Skeletal muscle cell (primary cell): ENCODE measurements at regions not wholly inside any gene's neighbourhood (a gene's known extent, or its start where the extent isn't known, plus 50 kb on each side); places are given as distances from the start of the nearest gene placed in this dataset.

Experiments used
- DNase-seq: peaks from one replicate; pipeline ENCODE4 v3.0.0-alpha.2; 2010; ENCODE audit warnings: low read depth
- H3K4me3 ChIP-seq: 2 replicates; pipeline ENCODE4 v1.5.1; 2011; ENCODE audit warnings: low read depth, mild to moderate bottlenecking, control low read depth, low read length, moderate library complexity

DNA sequence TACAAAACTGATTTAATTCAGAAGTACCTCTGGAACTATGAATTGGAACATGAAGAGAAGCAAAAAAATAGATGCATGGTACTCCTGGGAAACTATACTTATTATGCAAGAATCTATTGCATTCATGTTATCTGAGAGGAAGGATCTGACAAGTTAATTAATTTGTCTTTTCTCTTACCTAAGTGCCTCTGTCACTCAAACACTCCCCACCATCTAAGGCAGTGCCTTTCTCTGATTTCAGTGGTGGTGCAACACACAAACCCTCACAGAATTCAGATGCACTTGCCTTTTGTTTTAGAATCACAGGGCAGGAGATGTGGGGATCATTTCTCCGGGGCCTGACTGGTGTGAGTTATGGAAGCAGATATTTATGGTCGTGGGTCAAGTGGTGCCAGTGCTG is 52.5 kb upstream of the C9orf72 start:
- H3K4me3 ChIP-seq, result no peak overlapping the region

DNA sequence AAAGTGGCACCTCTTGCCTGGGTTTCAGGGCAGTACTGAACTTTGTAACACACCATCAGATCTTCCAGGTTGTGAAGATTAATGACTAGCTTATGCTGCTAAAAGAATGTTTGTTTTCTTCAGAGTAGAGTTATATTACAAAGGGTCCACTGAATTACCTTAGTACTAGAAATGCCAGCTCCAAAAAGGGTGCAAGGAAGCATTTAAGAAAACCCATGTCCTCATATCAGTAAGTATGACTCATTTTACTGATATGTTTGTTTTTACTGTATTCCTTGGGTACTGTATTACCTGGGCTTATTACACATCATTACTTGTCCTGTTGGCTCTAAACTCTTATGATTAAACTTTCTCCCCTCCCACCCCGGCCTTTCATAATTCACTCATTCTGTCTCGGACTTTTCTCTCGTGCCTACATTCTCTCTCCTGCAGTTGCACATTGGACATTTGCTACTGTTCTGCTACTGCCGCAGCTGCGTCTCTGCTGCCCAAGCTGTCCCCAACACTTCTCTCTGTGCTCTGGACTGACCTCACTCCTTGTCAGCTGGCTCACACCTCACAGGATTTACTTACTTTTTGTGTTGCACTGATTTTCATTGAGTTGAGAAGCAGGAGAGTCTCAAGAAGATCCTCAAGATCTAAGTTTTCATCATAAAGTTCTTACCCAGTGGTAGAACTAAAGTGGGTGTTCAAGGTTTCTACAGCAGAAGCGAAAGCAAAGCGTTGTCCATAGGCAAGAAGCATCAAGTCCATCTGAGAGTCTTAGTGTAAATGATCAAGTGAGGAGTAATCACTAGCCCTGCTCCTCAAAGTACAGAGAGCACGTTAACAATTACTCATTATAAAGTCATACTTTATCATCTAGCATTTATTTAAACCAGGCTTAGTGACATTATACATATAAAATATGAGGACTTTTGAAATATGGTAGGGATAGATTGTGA is 53.2 kb upstream of the C9orf72 start:
- no peak for DNase-seq
- no peak overlapping the region for H3K4me3 ChIP-seq

More for the DNA sequence above, 52.5 kb upstream of the C9orf72 start:
- DNase-seq, result no peak

DNA sequence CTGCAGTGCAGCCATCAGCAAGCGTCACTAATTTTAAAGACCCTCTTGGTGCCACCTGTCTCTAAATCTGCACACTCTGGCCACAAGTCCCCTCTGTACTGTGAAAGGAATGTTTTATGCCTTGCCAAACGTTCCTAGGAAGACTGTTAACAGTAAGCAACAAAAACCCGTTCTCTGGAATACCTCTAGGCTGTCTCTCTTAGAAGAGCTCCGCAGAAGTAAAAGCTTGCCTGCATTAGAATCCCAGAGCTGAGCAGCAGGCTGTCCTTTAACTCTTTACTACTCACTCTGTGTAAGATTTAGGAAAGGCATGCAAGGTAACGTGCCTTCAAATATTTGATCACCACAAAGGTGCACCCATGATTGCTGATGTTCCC is 53.9 kb upstream of the C9orf72 start:
- no peak for DNase-seq
- H3K4me3 ChIP-seq, result no peak overlapping the region

DNA sequence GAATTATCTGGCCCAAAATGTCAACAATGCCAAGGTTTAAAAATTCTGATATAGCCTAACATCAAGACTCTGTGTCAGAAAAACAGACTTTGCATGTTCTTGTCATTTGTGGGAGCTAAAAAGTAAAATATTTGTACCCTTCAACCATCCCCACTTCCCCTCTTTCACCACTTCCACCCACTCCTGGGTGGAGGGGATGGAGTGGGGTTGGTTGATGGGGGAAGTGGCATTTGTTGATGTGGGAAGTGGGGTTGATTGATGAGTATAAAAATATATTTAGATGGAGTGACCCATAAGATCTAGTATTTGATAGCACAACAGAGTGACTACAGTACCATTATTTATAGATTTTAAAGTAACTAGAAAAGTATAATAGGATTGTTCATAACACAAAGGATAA is 55.0 kb upstream of the C9orf72 start:
- DNase-seq, result no peak

DNA sequence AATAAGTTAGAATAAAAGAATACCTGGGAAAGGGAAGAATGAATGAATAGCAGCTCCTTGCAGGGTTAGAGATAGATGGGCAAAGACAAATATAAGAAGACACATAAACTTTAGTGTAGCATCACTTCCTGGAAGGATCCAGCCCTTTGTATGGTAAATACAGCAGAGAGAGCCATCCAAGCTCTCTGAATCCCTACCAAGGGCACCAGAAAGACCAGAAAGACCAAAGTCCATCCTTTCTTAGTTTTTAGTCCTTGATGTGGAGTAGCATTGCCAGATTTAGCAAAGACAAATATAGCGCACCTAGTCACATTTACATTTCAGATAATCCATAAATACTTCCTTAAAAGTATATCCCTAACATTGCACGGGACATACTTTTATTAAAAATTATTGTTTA is 56.1 kb upstream of the C9orf72 start:
- no peak for DNase-seq
- no peak overlapping the region for H3K4me3 ChIP-seq

More for the DNA sequence above, 55.0 kb upstream of the C9orf72 start:
- no peak overlapping the region for H3K4me3 ChIP-seq

DNA sequence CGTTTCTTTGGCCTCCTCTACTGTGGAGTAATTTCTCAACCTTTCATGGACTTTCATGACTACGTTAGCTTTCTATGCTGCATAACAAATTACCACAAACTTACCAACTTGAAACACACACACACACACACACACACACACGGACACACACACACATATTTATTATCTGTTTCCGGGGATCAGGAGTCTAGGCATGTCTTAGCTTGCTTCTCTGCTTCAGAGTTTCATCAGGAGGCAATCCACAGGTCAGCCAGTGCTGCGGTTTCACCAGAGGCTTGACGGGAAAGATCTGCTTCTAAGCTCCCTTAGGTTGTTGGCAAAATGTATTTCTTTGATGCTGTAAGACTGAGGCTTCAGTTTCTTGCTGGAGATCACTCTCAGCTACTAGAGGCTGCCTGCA is 59.0 kb upstream of the C9orf72 start:
- no peak for DNase-seq

DNA sequence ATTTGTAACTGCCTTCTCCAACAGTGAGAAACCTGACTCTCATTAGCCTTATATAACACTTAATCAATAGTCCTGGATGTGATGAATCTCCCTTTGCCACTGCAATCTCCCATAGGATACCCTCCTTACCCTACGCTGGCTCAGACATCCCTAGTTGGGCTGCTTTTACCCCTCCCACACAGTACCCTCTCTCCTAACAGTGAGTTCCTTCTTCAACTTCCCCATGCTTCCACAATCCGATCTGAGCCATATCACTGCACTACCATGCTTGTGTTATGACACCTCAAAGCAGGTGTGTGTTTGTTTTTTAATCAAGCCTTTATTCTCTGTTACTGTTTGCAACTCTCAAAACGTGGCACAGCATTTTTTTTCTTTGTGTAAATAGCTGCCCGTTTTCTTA is 60.5 kb upstream of the C9orf72 start:
- DNase-seq, result no peak
- H3K4me3 ChIP-seq, result no peak overlapping the region

More for the DNA sequence above, 59.0 kb upstream of the C9orf72 start:
- no peak overlapping the region for H3K4me3 ChIP-seq

DNA sequence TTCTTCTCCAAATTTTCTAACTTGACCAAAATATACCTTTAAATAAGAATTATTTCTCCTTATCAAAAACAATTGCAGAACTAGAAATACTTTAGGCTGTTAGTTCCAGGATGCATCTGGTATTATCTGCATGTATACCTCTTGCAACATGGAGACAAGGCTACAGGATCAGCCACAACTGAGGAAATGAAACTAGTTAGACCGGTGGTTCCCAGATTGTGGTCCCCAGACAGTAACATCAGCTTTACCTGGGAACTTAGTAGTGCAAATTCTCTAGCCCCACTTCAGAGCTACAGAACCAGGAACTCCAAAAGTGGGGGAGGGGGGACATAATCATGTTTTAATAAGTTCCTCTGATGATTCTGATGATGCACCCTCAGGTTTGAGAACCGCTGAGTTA is 61.6 kb upstream of the C9orf72 start:
- no peak overlapping the region for H3K4me3 ChIP-seq
- DNase-seq, result no peak

DNA sequence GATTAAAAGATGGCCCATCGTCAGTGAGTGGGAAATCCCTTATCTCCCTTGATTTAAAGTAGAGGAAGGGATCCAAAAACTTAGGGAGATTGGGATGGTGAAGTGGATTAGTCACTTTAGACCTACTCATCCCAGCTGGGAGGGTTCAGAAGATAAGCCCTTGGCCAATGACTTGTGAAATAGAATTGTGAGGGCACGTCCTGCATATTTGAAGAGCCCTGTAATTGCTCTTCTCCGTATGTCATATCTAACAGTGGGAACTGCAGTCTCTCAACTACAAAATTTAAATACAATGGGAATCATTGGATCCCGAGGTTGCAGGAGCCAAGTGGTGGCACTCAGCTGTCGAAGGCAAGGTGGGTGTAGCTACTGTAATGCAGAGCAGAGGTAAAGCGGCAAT is 65.4 kb upstream of the C9orf72 start:
- no peak overlapping the region for H3K4me3 ChIP-seq
- no peak for DNase-seq

DNA sequence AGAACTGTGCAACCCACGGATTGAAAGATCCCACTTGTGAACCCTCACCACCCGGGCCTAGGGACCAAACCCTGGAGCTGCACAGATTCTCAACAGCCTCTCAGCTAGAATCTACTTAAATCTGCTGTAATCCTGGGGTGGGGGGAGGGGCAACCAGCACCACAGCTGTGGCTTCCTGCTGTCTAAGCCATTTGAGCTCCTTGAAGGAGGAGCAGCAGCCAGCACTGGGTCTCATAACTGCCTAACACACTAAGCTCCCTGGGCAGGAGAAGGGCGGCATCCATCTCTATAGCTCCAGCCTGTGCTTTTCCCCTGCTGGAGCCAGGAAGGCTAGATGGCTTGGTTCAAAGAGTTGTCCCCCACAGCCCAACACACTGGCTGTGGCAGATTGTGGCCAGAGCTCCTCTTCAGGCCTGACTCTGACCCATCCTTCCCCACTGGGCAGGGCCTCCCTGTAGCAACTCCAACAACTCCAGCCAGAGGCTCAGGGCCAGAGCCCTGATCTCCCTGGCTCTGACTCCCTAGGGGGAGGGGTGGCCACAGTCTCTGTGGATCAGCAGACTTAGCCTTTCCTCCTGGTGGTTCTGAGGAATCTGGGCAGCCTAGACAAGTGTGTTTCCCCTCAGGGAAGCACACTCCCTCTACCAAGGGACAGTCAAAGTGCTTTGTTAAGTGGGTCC is 72.0 kb upstream of the C9orf72 start:
- no peak for DNase-seq
- no peak overlapping the region for H3K4me3 ChIP-seq

DNA sequence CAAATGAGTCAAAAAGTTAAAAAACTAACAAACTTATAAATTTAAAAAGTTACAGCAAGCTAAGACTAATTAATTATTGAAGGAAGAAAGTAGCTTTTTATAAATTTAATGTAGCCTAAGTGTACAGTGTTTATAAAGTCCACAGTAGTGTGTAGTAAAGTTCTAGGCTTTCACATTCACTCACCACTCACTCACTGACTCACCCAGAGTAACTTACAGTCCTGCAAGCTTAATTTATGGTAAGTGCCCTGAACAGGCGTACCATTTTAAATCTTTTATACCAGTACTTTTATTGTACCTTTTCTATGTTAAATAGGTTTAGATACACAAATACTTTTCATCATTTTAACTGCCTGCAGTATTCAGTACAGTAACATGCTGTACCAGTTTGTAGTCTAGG is 80.0 kb upstream of the C9orf72 start:
- no peak overlapping the region for H3K4me3 ChIP-seq
- DNase-seq, result no peak

DNA sequence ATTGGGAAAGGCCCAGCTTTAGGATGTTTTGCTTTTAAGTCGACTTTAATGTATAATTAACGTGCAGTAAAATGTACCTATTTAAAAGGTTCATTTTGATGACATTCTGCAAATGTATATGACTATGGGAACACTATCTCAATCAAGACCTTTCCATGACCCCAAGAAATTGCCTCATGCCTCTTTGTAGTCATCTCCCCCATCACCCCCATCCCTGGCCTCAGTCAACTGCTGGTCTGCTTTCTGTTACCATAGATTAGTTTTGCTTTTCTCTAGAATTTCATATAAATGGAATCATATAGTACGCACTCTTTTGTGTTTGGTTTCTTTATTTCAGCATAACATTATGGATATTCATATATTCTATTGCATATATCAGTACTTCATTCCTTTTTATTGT is 80.7 kb upstream of the C9orf72 start:
- no peak for DNase-seq
- H3K4me3 ChIP-seq, result no peak overlapping the region

DNA sequence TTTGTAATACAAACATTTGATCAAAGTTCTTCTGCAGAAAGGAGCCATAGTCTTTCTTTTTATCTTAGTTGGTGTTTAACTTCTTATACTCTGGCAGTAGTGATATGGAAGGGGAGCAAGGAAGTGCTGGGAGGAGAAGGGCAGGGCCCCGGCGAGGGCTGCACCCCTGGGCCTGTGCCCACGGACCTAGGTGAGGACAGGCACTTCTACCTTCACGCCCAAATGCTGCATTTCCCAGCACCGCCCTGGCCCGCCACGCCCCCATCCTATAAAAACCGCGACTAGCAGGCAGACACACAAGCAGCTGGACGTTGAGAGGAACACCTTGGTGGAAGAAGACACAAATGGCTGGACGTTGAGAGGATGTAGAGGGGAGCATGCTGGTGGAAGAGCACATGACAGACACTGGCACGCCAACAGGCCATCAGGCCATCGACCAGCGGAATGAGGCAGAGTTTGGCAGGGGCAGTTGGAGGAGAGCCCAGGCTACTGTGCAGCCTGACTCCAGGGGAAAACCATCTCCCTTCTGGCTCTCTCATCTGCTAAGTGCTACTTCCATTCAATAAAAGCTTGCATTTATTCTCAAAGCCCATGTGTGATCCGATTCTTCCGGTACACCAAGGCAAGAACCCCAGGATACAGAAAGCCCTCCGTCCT is 81.5 kb upstream of the C9orf72 start:
- no peak overlapping the region for H3K4me3 ChIP-seq
- no peak for DNase-seq

DNA sequence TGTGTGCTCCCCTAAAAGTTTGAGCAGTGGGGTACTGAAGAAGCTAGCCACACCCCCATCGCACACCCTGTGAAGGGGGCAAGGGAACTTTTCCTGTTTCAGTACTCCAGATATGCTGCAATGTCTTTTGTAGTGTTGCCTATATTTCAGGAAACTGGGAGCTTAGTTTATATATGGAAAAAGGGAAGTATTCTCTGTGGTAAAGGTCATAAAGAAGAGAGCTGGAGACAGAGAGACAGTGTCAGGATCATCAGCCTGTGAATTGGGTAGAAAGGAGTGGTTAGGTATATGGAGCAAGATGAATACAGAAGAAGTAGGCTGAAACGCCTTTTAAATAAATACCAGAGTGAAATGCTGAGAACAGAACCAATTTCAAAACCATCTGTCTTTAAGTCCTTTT is 82.2 kb upstream of the C9orf72 start:
- H3K4me3 ChIP-seq, result no peak overlapping the region
- DNase-seq, result no peak

DNA sequence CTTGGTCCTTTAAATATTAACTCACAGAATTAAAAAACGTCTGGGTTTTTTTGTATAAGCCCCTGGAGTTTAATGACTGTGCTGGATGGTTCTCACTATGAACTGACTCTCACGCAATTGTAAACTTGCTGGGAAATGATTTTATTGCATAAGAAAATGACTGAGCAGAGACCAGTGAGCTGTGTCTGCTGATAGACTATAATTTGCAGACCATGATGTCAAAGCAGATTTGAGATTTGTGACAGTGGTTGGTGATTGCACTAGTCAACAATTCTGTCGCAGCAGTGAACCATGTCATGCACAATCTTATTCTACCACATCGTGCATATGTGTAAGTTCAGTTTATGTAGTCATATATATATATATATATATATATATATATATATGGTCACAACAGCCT is 85.7 kb upstream of the C9orf72 start:
- no peak for DNase-seq

DNA sequence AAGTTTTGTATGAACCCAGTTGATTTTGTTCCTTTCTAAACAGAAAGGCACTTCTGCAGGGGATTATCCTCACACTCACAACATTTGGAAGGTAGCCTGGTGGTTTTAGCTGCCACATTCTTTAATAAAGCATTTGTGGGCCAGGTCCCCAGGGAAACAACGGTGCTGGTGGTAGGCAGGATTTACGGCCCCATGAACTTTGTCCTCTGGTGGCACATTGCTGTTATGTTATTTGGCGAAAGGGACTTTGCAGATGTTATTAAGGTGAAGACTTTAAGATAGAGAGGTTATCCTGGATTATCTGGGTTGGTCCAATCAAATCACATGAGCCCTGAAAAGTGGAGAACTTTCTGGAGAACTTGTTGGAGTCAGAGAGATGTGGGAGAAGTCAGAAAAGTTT is 86.3 kb upstream of the C9orf72 start:
- no peak for DNase-seq
- H3K4me3 ChIP-seq, result no peak overlapping the region

More for the DNA sequence above, 85.7 kb upstream of the C9orf72 start:
- H3K4me3 ChIP-seq, result no peak overlapping the region

DNA sequence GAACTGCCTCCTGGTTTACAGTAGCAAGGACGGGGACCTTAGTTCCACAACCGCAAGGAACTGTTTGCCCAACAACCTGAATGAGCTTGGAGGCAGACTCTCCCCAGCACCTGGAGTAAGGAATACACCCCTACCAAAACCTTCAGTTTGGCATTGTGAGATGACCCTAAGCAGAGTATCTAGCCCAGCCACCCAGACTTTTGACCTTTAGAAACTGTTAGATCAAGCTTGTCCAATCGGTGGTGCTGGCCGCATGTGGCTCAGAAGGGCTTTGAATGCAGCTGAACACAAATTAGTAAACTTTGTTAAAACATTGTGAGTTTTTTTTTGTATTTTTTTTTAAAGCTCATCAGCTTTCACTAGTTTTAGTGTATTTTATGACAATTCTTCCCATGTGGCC is 86.9 kb upstream of the C9orf72 start:
- DNase-seq, result no peak
- no peak overlapping the region for H3K4me3 ChIP-seq

DNA sequence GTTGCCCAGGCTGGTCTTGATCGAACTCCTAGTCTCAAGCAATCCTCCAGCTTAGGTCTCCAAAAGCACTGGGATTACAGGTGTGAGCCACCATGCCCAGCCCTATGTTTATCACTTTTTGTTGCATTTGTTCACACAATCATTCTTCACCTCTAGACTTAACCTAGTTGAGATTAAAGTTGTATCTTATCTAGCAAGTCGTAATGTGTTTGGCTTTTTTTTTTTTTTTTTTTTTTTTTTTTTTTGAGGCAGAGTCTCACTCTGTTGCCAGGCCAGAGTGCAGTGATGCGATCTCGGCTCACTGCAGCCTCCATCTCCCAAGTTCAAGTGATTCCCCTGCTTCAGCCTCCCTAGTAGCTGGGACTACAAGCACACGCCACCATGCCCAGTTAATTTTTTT is 90.2 kb upstream of the C9orf72 start:
- DNase-seq, result no peak
- no peak overlapping the region for H3K4me3 ChIP-seq

DNA sequence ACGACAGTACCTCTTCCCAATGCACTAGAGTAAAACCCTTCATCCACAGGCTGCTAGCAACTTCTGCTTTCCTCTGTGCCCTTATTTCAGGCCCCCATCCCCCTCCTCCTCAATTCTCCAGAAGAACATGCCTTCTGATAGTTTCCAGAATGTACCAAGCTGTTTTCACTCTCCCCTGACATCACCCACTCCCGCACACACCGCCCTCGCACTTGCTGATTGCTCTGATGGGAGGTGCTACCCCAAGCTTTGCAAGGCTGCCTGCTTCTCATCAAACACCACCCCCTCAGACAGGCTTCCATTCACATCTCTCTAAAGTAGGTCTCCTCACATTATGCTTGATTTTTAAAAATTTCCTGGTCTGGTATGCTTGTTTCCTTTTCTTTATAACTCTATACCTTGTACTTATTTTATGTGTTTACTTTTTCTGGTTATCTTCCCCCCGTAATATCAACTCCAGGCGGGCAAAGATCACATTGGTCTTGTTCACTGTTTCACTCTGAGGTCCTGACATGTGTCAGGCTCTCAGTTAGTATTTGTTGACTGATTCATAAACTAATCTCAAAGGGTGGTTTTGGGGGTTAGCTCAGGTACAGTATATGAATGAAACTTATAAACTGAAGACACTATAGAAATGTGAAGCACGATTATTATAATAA is 91.0 kb upstream of the C9orf72 start:
- H3K4me3 ChIP-seq, result no peak overlapping the region
- no peak for DNase-seq

DNA sequence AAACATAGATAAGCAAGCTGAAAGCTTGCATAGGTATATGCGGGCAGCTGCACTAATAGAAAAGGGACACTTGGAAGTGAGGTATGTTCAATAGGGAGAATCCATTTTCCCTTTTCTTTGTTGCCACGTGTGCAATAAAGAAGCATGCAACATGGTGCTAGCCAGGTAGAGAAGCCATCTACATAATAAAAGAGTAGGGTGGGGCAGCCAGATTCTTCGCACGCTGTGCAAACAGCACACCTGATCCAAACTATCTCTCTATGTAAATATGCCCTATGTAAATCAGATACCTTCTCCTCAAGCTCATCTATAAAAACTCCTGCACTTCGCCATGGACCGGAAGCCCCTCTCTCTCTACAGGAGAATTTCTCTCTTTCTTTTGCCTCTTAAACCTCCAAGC is 91.9 kb upstream of the C9orf72 start:
- DNase-seq, result no peak

More for the DNA sequence above, 91.9 kb upstream of the C9orf72 start:
- no peak overlapping the region for H3K4me3 ChIP-seq
